A549 (cell line): ENCODE measurements at regions not wholly inside any gene's neighbourhood (a gene's known extent, or its start where the extent isn't known, plus 50 kb on each side); places are given as distances from the start of the nearest gene placed in this dataset.
"Not testable (repeated sequence)": the region's sequence is repeated elsewhere in the genome, so short reads cannot be mapped to it uniquely, and the experiment has no call there.

Source experiments
- ATAC-seq, 2 experiments: fragments of 200-7000 bp in 1 of 2; fragments of >200 bp in 1 of 2; cut with Nextera tagmentation in 1 of 2; cut with Tn5 transposase in 1 of 2; 3 replicates each; pipeline versions ENCODE4 v1.8.0 to v1.9.1; 2018 to 2020; ENCODE audit warnings: mild to moderate bottlenecking in 1 of 2, moderate library complexity in 1 of 2
- CTCF ChIA-PET: fragments of 300-600 bp; sonication (Branson Sonifier 250); formaldehyde crosslinking; extraction: SDS; loops from one replicate; lab custom pipeline; 2021; ENCODE audit warnings: antibody characterized with exemption, inconsistent platforms; lab: Yijun Ruan, JAX
- POLR2A ChIA-PET: fragments of 350-600 bp; formaldehyde crosslinking; extraction: SDS; loops from one replicate; lab custom pipeline; 2021; ENCODE audit warnings: antibody characterized with exemption, inconsistent platforms; lab: Yijun Ruan, JAX
- DNase-seq, 2 experiments: peaks; one replicate each; pipeline versions ENCODE4 v3.0.0 to v3.0.0-alpha.2; 2011 to 2016; ENCODE audit warnings: low read depth in 1 of 2, low spot score in 1 of 2
- FAIRE-seq: peaks from 2 replicates; lab custom pipeline; 2011; peaks lifted over from hg19 to GRCh38; lab: Jason Lieb, UNC
- H3K27ac ChIP-seq, 2 experiments: fragments of >200 bp; sonication (Bioruptor Twin); formaldehyde crosslinking; 3 replicates each; pipeline ENCODE4 v1.5.1; 2016 to 2017
- H3K4me1 ChIP-seq: fragments of >200 bp; sonication (Bioruptor Twin); formaldehyde crosslinking; 3 replicates; pipeline ENCODE4 v1.6.1; 2016
- H3K4me2 ChIP-seq: fragments of >200 bp; sonication (Bioruptor Twin); formaldehyde crosslinking; 3 replicates; pipeline ENCODE4 v1.6.1; 2016
- H3K4me3 ChIP-seq: fragments of >200 bp; sonication (Bioruptor Twin); formaldehyde crosslinking; 3 replicates; pipeline ENCODE4 v1.5.1; 2016
- H3K9me3 ChIP-seq: fragments of >200 bp; sonication (Bioruptor Twin); formaldehyde crosslinking; 3 replicates; pipeline ENCODE4 v1.6.1; 2016
- ATOH8 ChIP-seq: fragments of 250-450 bp; sonication (Bioruptor Pico); IDR thresholded peaks from 2 replicates; pipeline ENCODE4 v1.5.0; 2020; ENCODE audit warnings: low read depth, mild to moderate bottlenecking, moderate library complexity
- ELK1 ChIP-seq: fragments of 150-350 bp; IDR thresholded peaks from 2 replicates; pipeline ENCODE4 v1.6.1; 2014; ENCODE audit warnings: low read depth, mild to moderate bottlenecking, low read length
- HOXB13 ChIP-seq: fragments of 250-450 bp; sonication (Bioruptor Pico); IDR thresholded peaks from 2 replicates; pipeline ENCODE4 v1.5.0; 2020; ENCODE audit warnings: low read depth, mild to moderate bottlenecking, moderate library complexity
- MAFK ChIP-seq: fragments of 450-650 bp; IDR thresholded peaks from 2 replicates; pipeline ENCODE4 v1.6.1; 2014; ENCODE audit not compliant: partially characterized antibody
- MAX ChIP-seq: IDR thresholded peaks from 2 replicates; pipeline ENCODE4 v1.6.1; 2012
- RAD21 ChIP-seq, 2 experiments: fragments of >200 bp in 1 of 2; sonication (Bioruptor Twin) in 1 of 2; formaldehyde crosslinking in 1 of 2; IDR thresholded peaks in 1 of 2; conservative IDR thresholded peaks in 1 of 2; 2 replicates in 1 of 2; 3 replicates in 1 of 2; pipeline ENCODE4 v1.6.1; 2012 to 2018; ENCODE audit warnings: inconsistent platforms in 1 of 2
- RFX5 ChIP-seq: fragments of 450-650 bp; IDR thresholded peaks from 2 replicates; pipeline ENCODE4 v1.7.1; 2014; ENCODE audit warnings: antibody characterized with exemption, mild to moderate bottlenecking, moderate library complexity
- SREBF2 ChIP-seq: fragments of 450-650 bp; IDR thresholded peaks from 2 replicates; pipeline ENCODE4 v1.6.1; 2014; ENCODE audit warnings: mild to moderate bottlenecking, moderate library complexity
- WGBS: methylation state at CpG from one replicate; pipeline ENCODE4 v1.1.6; 2017; ENCODE audit errors: missing lambda C conversion rate; 5-methylcytosine and 5-hydroxymethylcytosine counted together

- TF ChIP-seq MAFK (peak; percentile 86), RFX5 (no peak), ELK1 (no peak)
- 75% methylated on average over 2 of the region's 2 CpGs for WGBS
- ATAC-seq (no peak), FAIRE-seq (no peak), DNase-seq (no peak)
- Histone ChIP-seq H3K4me2 (no peak overlapping the region), H3K9me3 (no peaks in the 10 kb centered on the region), H3K4me3 (no peak overlapping the region), H3K27ac (no peak overlapping the region), H3K4me1 (peaks cover 6% of the 10 kb centered on the region; the same call in 1 of the 3 replicates)
- POLR2A ChIA-PET = no interaction called here
- CTCF ChIA-PET = no interaction called here
Observed at GRCh38 chr9:42378418-42378815, 195.0 kb downstream of the SPATA31A6 start.

GRCh38 chr9:42379602-42380001, 196.1 kb downstream of the SPATA31A6 start:
- CTCF ChIA-PET, POLR2A ChIA-PET, H3K4me3 ChIP-seq, H3K9me3 ChIP-seq, H3K27ac ChIP-seq, DNase-seq, H3K4me1 ChIP-seq, FAIRE-seq: not testable (repeated sequence)
- ATAC-seq = peak in 1 of 2 experiments; percentile 19; a peak in 1 of 6 replicates
- H3K4me2 ChIP-seq = peak overlapping the region; percentile 50; the same call in 2 of the 3 replicates
- WGBS = 0% methylated on average over 1 of the region's 1 CpG

GRCh38 chr9:42384585-42384984, 201.1 kb downstream of the SPATA31A6 start:
- FAIRE-seq, ATAC-seq, H3K9me3 ChIP-seq, H3K4me1 ChIP-seq, CTCF ChIA-PET, DNase-seq, H3K4me3 ChIP-seq, H3K27ac ChIP-seq, POLR2A ChIA-PET, H3K4me2 ChIP-seq: not testable (repeated sequence)
- 96% methylated on average over 24 of the region's 24 CpGs for WGBS

- WGBS = 81% methylated on average over 10 of the region's 11 CpGs
- H3K4me2 ChIP-seq, H3K4me3 ChIP-seq, FAIRE-seq, H3K9me3 ChIP-seq, POLR2A ChIA-PET, CTCF ChIA-PET, H3K27ac ChIP-seq, ATAC-seq, DNase-seq, H3K4me1 ChIP-seq: not testable (repeated sequence)
Observed at GRCh38 chr9:42385574-42386120, 202.2 kb downstream of the SPATA31A6 start.

GRCh38 chr9:42386477-42386876, 203.0 kb downstream of the SPATA31A6 start:
- H3K4me1 ChIP-seq = no peaks in the 10 kb centered on the region
- H3K4me2 ChIP-seq = no peak overlapping the region
- TF ChIP-seq HOXB13 (CRISPR knock-in tag) = no peak
- TF ChIP-seq, all 56 proteins: peak for 0
- FAIRE-seq (no peak), DNase-seq (no peak), ATAC-seq (no peak; a peak in 1 of 6 replicates)
- Histone ChIP-seq H3K9me3 (no peaks in the 10 kb centered on the region), H3K27ac (no peak overlapping the region), H3K4me3 (no peak overlapping the region)
- WGBS = 66% methylated on average over 2 of the region's 2 CpGs
- ChIA-PET POLR2A (no interaction called here), CTCF (no interaction called here)

GRCh38 chr9:42388146-42388690, 204.8 kb downstream of the SPATA31A6 start:
- DNase-seq = peak in 1 of 2 experiments; percentile 6
- CTCF ChIA-PET = no interaction called here

GRCh38 chr9:42388846-42389245, 205.4 kb downstream of the SPATA31A6 start:
- Histone ChIP-seq H3K4me2 (no peak overlapping the region), H3K9me3 (no peaks in the 10 kb centered on the region), H3K4me3 (no peak overlapping the region), H3K27ac (no peak overlapping the region), H3K4me1 (no peaks in the 10 kb centered on the region)
- ChIA-PET CTCF (no interaction called here), POLR2A (no interaction called here)
- DNase-seq (peak in 1 of 2 experiments; percentile 13), FAIRE-seq (no peak), ATAC-seq (peak in 1 of 2 experiments; percentile 45; a peak in 1 of 6 replicates)
- TF ChIP-seq ATOH8 (CRISPR knock-in tag) (no peak), SREBF2 (no peak), MAX (no peak)
- 77% methylated on average over 6 of the region's 6 CpGs for WGBS

More at GRCh38 chr9:42388146-42388690, 204.8 kb downstream of the SPATA31A6 start:
- H3K4me2 ChIP-seq = no peak overlapping the region
- FAIRE-seq (no peak), ATAC-seq (peak; percentile 43 to 52; a peak in 4 of 6 replicates)
- no peak overlapping the region for H3K4me3 ChIP-seq
- TF ChIP-seq RAD21 (conservative IDR thresholded peaks at IDR 0.05 in 1 of 2, IDR thresholded peaks at IDR 0.05 in 1 of 2) = no peak
- H3K4me1 ChIP-seq = no peaks in the 10 kb centered on the region
- WGBS = 80% methylated on average over 3 of the region's 3 CpGs
- H3K9me3 ChIP-seq = no peaks in the 10 kb centered on the region
- POLR2A ChIA-PET = no interaction called here
- H3K27ac ChIP-seq = no peak overlapping the region
